T-helper 1 cell (primary cell): ENCODE measurements at regions not wholly inside any gene's neighbourhood (a gene's known extent, or its start where the extent isn't known, plus 50 kb on each side); places are given as distances from the start of the nearest gene placed in this dataset.
"Not testable (repeated sequence)": the region's sequence is repeated elsewhere in the genome, so short reads cannot be mapped to it uniquely, and the experiment has no call there.

ENCODE experiments used
- DNase-seq, 5 donors: peaks; one replicate each; pipeline ENCODE4 v3.0.0-alpha.2; 2012 to 2020

- DNase-seq = not testable (repeated sequence)
These were observed 2684.1 kb upstream of the TPTE start for GRCh38 chr21:7837315-7837714.

DNA sequence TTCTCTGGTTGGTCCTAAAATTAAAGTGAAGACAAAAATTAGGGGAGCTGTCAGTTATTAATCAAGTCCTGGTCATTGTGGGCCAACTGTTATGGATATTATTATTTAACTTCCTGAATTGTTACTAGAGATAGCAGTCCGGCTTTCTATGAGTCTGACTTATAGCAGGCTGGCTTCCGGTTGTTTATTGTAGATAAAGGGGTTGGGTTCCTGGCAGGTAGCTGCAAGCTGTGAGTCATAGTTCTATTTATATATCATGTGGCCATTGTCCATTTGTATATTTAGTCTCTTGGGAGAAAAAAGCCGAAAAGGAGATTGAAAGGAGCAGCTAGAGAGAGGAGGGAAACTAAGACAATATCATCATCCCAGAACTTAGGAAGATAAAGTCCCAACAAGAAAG lies 2668.0 kb upstream of the TPTE start:
- not testable (repeated sequence) for DNase-seq

DNA sequence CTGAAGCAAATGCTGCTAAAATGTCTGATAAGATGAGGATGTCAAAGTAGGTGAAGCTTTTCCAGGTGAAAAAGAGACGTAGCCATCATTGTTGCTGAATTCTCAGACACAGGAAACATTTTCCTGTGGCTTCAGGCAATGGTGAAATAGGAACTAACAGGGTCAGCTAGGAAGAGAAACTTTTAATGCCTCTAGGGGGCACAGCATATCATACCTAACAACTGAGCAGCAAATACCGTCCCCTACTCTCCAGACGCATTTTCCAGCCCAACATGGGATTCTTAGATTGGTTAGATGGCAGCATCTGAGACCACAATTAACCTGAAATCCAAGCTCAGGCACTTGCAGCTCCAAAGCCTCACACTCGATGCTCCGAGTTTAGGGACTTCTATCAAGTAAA lies 2667.5 kb upstream of the TPTE start:
- not testable (repeated sequence) for DNase-seq
